RCC 7860 (cell line): ENCODE measurements at regions not wholly inside any gene's neighbourhood (a gene's known extent, or its start where the extent isn't known, plus 50 kb on each side); places are given as distances from the start of the nearest gene placed in this dataset.

Experiments used
- DNase-seq: peaks from one replicate; pipeline ENCODE4 v3.0.0-alpha.2; 2015; ENCODE audit warnings: low spot score
- FAIRE-seq: peaks from 2 replicates; lab custom pipeline; 2012; peaks lifted over from hg19 to GRCh38; lab: Jason Lieb, UNC

DNA sequence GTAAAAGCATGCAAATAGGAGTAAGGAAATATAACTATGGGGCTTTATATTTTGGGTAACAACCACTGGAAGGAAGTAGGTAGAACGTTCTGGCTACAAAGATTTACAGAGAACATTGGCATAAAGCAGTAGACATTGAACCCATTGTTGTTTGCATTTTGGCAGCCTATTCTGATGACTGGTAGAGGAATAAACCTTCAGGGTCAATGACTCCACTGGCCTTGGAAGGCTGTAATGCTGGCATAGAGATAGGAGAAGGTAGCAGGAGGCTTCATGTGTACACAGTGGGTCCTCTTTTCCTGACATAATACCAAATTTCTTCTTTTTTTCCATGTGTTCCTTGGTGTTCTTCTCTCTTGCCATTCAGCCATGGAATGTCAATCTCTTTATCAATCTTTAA lies 462.8 kb upstream of the ZNF462 start:
- DNase-seq (no peak), FAIRE-seq (no peak)

- DNase-seq (no peak), FAIRE-seq (no peak)
Measured at GRCh38 chr9:106400950-106401349, 462.0 kb upstream of the ZNF462 start.

DNA sequence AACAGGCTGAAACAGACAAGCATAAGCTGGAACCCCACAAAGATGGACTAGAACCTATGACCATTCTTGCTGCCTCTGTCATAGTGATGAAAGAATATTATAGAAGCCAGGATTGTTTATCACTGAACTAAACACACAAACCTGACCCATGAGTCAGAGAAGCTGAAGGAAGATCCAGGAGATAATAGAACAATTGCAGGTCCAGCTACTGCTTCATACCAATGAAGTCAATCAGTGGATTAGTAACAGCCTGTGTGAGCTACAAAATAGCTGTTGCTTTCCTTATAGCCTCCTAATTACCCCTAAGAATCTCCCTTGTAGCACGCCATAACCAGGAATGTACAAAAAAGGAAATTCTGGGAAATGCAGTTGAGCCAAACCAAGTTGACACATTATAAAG lies 459.9 kb upstream of the ZNF462 start:
- DNase-seq (no peak), FAIRE-seq (no peak)

DNA sequence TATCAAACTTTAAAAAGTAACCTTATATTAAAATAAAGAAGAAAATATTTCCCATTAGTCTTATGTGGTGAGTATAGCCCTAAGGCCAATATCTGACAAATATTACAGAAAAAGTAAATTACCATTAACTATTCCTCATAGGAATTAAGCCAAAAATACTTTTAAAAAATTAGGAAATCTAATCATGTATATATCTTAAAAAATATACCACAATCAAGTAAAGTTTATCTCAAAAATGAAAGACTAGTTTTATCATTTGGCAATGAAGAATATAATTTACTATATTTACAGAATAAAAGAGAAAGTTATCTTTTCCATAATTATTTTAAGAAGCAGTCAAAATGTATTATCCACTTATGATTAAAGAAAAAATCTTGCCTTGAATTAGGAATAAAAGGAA lies 458.8 kb upstream of the ZNF462 start:
- no peak for FAIRE-seq
- no peak for DNase-seq

- no peak for DNase-seq
Measured at GRCh38 chr9:106405871-106406435, 457.0 kb upstream of the ZNF462 start.

DNA sequence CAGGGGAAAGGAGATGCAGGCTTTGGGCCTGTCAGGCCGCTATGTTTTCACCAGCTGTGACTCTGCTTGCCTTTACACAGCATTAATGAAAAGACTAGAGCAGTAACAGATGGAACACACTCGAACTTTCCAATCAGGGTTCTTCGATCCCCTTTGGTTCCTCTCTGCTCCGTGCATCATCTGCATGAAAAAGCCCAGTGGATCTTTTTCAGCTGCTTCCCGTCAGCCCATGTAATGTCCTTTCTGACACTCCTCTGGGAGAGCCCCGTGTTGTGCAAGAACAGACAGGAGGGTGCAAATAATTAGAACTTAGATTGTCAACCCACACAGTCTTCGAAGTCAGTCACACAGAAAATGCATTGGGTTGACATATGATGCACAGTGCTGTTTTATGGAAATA lies 448.9 kb upstream of the ZNF462 start:
- FAIRE-seq (no peak), DNase-seq (no peak)

More at GRCh38 chr9:106405871-106406435, 457.0 kb upstream of the ZNF462 start:
- no peak for FAIRE-seq

DNA sequence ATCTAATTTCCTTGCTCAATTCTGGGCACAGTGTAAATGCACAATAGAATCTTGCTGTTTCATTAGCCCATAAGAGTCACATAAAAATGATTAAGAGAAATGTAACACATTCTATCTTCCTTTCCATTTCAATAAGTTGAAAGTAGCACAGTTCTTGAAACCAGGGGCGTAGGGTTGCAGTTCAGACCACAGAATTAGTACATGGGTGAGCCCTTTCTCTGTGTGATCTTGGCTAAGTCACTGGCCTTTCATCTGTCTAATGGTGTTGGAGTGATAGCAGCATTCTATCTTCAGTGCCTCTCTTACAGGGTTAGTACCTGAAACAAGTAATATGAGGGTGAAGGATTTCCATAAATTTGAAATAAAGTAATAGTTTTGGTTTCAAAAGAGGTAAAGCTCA lies 445.3 kb upstream of the ZNF462 start:
- DNase-seq (no peak), FAIRE-seq (no peak)

DNA sequence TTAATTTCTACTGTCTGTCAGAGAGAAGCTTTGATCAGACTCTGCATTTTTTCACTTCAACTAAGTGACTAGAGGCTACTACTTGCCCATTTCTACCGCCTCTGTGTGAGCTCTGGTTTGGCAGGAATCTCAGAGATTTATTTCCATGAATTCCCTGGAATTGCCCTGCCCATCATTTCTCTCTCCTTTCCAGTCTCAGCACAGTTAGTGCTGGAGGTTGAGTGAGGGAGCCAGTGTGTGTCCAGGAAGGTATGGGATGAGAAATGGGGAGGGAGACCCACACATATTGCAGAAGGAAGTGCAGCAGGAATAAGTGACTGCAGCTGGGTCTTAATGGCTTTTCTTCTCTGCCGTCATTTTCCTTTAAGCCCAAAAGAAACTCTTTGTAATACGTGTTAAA lies 443.1 kb upstream of the ZNF462 start:
- FAIRE-seq, result no peak
- DNase-seq, result no peak

DNA sequence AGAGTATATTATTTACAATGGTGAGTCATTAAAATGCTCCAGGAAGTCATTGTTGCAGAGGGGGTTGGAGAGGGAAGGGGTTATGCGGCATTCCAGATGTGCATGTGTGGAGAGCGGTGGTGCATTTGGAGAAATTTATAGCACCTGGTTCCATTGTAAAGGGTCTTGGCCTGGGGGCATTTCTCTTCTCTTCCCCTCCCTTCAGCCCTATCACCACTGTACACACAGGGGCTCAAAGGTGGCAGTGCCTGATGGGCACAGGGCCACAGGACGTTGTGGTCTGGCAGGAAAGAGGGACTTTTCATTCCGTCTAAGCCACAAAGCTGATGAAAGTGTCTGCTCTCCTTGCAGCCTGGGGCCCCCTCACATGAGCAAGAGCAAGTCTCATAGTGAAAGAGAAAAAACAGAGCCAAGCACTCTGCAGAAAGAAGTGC lies 442.4 kb upstream of the ZNF462 start:
- FAIRE-seq, result no peak

DNA sequence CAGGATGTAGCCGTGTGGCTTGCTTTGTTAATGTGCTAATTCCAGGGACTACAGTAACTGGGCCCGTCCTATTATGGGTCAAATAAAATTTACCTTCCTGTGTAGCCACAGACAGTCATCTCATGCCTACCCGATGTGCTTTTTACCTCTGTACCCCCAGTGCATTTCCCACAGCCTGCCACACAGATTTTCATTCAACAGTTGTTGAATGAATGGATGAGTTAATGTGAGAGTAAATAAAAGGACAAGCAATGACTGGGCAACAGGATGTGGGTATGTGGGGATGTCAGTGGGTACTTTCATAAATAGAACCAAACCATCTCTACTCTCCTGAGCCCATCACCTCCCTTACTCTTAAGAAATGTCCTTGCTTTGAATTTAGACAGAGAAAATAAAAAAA lies 441.2 kb upstream of the ZNF462 start:
- DNase-seq, result no peak
- no peak for FAIRE-seq

More for the DNA sequence above, 442.4 kb upstream of the ZNF462 start:
- DNase-seq, result peak; percentile 48

DNA sequence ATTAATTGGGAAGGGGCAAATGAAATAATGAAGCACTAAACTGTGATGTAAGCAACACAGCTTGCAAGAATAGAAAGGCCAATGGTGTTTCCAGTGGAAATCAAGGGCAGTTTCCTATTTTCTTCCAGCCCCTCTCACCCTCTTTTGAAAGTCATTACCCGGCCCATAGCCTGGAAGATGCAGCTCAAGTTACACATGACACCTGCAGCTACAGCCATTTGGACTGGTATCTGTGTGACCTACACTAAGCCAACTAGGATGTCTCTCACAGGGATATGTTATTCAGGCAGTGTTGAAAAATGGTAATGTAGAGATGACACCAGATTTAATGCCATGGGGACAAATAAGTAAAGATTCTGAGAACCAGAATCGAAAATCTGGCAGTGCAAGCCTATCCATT lies 439.4 kb upstream of the ZNF462 start:
- DNase-seq, result no peak
- no peak for FAIRE-seq

DNA sequence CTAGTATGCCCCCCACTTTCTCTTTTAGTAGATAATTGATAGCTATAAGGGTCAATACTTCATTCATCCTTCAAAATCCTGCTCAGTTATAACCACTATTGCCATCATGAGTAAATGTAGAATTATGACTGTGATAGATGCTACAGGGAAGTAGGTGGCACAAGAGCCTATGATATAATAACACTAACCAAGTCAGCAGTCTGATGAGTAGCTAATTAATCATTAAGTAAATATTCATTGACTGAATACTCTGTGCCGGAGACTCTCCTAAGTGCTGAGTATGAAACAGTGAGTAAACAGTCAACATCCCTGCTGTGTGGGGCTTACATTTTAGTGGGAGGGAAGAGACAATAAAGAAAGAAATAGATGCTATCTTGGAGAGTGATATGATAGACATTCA lies 430.3 kb upstream of the ZNF462 start:
- FAIRE-seq, result no peak
- no peak for DNase-seq

DNA sequence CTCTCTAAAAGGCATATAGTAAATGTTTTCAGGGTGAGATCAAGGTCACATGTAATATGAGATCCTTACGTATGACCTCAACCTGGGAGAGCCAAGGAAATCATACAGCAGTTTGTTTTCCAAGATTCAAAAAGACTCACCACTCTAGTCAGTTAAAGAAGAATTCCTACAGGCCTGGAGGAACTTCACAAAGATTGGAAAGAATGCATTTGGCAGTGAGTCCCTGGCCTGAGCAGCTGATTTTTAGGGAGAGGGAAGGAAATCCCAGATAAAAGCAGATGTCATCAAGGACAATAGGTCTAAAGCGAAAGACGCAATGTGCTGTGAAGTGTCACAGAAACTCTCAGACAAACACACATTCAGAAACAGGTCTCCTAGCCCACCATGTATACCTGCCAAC lies 424.0 kb upstream of the ZNF462 start:
- no peak for FAIRE-seq
- DNase-seq, result no peak

DNA sequence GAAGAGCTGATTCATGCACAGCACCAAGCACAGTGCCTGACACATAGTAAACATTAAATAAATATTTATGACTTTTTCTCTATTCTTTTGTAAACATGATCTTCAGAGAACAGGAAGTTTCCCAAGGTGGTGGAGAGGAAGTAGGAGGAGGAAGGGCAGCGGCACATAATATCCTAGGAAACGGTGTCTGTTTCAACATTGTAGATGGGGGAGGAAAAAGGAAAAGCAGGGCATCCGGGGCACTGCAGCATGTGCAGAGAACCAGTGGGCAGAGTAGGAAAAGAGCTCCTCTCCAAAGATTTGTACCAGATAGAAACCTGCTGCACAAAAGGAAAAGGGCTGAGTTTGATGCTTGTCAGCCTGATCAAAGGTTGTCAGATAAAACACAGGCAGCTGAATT lies 421.7 kb upstream of the ZNF462 start:
- DNase-seq, result no peak
- no peak for FAIRE-seq

DNA sequence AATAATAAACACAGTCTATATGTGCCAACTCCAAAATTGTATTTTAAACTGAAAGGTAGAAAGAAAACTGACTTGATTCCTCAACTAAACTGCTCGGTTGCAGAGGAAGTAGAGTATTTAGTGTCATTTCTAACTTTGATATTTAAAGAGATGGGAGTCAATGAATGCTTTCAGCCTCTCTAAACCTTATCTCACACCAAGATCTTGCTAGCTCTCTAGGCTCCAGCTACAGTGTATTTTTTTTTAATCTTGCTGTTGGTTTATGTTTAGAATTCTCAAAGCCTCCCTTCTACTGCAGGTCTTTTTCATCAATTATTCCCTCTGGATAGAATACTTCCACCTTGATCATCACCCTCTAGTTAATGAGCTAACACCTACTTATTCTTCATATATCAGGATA lies 419.4 kb upstream of the ZNF462 start:
- DNase-seq (no peak), FAIRE-seq (no peak)

DNA sequence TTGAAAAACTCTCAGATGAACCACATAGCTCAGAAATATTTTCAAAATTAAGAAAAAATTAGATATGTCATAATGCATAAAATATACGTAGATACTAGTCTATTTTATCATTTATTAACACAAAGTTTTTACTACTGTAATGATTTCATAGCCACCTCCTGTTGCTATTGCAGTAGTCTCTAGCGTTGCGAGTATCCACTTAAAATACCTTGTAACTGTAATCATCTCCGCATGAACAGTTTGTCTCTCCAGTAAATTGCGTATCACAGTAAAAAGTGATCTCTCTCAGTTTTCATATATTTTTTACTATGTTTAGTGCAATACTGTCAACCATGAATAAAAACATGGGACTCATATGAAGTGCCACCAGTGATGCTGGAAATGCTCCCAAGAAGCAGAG lies 417.9 kb upstream of the ZNF462 start:
- FAIRE-seq (no peak), DNase-seq (no peak)

DNA sequence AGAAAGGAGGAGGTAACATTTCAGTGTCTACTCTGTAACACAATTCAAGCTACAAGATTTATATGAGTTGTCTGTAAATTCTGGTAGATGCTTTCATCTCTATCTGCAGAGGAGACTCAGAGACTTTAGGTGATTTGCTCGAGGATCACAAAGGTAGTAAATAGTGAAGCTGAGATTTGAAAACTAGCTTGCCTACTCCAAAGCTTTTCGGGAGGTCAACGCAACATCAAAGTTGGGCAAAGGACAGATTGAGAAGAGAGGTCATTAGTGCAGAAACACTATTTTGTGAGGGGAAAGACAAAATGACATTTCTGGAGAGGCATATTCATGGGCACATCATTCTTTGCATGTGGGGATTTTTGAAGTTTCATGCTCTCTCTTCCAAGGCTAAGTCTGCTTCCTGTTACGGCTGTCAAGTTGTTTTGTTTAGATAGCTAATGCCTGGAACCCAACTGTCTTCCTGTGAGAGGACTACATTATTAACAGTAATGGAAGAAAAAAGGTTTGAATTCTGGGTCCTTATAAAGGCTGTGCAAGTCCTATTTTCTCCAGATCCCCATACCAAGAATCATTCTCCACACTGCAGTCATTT lies 413.5 kb upstream of the ZNF462 start:
- no peak for DNase-seq
- FAIRE-seq, result no peak

DNA sequence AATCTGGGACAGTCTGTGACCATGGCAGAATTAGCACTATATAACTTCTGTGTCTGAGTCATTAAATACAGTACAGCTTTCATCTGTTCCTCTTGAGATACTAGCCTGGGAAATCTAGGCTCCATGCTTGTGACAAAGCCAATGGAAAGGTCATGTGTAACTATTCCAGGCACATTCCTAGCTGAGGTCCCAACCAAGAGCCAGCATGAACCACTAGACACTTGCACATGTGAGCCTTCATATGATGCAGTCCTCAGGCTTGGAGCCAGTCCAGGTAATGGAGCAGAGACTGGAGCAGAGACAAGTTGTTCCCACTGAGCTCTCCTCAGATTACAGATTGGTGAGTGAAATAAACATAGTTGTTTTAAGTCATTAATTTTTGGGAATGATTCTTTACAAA lies 412.4 kb upstream of the ZNF462 start:
- DNase-seq (no peak), FAIRE-seq (no peak)

GRCh38 chr9:106451223-106451622 lies 411.7 kb upstream of the ZNF462 start:
- no peak for DNase-seq
- FAIRE-seq, result no peak

- DNase-seq, result no peak
- FAIRE-seq, result no peak
Measured at GRCh38 chr9:106456581-106456980, 406.4 kb upstream of the ZNF462 start.

GRCh38 chr9:106467113-106467864 lies 395.7 kb upstream of the ZNF462 start:
- FAIRE-seq (no peak), DNase-seq (no peak)

DNA sequence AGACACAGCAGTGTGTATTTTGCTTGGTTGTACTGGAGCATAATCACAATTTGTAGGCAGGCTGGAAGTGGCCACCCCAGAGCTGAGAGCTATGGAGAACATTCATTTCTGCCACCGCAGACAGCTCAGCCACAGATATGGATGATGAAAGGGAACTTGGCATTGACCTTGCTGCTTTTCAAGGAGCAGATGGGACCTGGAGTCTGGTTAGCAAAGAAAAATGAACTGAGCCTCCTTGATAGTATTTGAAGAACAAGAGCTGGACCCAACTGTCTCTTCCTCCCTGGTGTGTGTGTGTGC lies 395.2 kb upstream of the ZNF462 start:
- FAIRE-seq (no peak), DNase-seq (no peak)

GRCh38 chr9:106468431-106468830 lies 394.5 kb upstream of the ZNF462 start:
- FAIRE-seq (no peak), DNase-seq (no peak)
